NCI-H128 (cell line): ENCODE measurements at regions not wholly inside any gene's neighbourhood (a gene's known extent, or its start where the extent isn't known, plus 50 kb on each side); places are given as distances from the start of the nearest gene placed in this dataset.

Experiments used
- DNase-seq: peaks from one replicate; lab custom pipeline; 2025; ENCODE audit not compliant: unreplicated experiment; lab: John Stamatoyannopoulos, UW

DNA sequence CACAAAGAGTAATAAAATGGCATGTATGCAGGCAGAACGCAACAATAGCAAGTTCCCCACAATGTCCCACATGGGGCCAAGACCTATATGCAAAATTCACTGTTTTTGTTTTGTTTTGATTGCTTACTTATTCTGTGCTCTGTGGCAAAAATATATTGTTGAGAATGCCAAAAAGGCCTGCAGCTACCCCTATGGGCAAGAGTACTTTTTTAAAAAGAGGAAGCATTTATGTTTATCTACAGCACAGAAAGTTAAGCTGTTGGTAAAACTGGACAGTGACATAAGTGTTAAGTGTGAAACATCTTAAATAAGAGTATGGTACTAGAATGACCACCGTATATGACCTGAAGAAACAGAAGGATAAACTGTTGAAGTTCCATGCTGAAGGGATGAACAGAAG, 301.9 kb upstream of the ZC3H12C start:
- DNase-seq = no peak

DNA sequence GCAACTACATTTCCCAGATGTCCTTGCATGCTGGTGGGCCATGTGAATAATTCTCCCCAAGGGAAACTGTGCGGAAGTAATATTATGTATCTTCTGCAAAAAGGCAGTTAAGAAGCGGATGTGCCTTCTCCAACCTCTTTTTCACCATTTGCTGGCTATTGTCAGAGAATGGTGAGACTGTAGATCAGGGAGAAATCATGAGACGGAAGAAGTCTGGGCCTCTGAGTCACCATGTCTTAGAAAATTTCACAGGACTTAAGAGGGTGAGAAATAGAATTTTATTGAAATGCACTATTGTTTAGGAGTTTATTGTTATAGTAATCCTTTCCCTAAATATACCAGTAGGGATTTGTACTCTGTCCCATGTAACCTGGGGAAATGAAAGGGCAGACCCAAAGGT, 298.7 kb upstream of the ZC3H12C start:
- no peak for DNase-seq

DNA sequence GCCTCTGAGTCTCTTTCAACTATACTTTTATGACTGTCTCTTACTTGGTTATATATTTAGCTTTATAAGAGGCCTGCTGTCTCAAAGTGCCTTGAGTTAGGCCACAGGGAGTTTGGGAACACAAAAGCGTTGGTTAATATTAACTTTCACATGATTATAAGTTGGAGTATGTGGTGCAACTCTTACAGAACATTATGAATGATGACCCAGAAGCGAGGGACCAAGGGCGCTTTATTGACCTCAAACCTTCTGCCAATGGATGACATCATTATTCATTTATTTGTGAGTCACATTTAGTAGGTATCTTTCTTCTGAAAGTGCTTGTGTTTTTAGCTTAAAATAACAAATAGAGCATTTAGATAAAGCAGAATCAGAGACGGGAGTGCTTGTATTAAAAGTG, 298.0 kb upstream of the ZC3H12C start:
- DNase-seq = no peak

DNA sequence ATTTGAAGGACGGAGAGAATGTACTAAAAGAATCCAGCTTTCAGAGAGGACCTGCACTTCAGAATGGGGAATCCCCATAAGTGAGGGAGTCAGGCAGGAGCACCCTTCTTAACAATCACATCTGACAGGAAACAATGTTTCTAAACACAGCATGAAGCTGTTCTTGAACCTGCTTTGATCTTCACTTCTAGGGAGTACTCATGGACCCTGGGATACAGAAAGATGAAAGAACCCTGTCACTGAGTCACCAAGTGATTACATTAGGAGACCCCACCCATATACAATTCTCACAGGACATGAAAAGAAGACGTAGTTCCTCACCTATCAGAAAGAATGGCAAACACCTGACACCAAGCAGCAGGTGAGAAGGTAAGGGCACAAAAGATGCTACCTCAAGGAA, 296.9 kb upstream of the ZC3H12C start:
- DNase-seq = no peak

DNA sequence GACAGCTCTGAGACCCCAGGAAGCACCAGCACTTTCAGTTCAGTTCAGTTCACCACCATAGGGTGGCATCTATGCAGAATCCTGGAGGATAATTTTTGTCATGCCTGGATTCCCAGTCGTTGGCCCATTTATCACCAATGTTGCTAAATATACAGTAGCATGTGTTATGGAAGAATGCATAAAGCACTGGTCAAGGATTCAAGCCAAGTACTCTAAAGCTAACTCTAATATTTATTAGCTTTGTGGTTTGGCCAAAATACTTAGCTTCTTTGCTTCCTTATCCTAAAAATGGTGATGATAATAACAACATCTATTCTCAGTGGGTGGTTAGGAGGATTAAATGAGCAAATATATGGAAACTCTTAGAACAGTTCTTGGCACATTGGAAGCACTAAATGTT, 294.7 kb upstream of the ZC3H12C start:
- DNase-seq = no peak

DNA sequence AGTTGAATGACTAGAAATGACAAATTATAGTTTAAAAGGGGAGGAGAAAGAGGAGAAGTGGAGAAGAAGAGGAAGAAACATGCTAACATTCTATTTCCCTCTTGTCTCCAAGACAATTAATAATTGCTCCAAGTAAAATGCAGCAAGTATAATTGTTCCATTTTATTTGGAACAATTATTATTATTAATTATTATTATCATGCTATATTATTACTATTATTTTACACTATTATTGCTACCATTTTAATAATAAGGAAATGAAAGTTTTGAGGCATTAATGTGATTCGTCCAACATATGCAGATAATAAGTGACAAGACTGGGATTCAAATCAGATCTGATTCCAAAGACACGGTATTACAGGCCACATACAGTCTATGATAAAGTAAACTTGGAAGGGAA, 293.6 kb upstream of the ZC3H12C start:
- no peak for DNase-seq

DNA sequence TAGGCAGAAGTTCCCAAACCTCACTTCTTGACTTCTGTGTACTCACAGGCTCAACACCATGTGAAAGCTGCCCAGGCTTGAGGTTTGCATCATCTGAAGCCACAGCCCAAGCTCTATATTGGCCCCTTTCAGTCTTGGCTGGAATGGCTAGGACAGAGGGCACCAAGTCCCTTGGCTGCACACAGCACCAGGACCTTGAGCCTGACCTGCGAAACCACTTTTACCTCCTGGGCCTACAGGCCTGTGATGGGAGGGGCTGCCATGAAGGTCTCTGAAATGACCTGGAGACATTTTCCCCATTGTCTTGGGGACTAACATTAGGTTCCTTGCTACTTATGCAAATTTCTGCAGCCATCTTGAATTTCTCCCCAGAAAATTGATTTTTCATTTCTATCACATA, 288.3 kb upstream of the ZC3H12C start:
- DNase-seq = no peak

DNA sequence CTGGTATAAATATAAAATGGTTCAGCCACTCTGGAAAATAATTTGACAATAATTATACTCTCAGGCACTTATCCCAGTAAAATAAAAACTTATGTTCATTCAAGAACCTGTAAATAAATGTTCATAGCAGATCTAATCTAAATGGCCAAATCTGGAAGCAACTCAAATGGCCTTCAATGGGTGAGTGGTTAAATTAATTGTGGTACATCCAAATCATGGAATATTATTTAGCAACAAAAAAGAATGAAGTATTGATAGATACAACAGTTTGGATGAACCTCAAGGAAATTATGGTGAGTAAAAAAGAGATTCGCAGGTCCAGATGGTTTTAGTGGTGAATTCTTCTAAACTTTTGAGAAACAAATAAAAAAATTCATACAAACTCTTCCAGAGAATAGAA, 287.0 kb upstream of the ZC3H12C start:
- no peak for DNase-seq

DNA sequence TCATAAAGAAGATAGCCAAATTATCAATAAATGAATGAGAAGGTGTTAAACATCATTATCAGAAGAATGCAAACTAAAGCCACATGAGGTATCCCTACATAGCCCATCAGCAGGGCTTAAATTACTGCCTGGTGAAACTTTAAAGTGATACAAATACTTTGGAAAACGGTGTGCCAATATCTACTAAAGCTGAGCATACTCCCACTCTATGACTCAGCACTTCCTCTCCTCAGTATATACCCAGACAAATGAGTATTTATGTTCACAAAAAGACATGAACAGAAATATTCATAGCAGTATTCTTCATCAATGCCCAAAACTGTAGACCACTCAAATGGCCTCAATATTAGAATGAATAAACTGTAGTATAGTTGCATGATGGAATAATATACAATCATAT, 284.6 kb upstream of the ZC3H12C start:
- DNase-seq = no peak

DNA sequence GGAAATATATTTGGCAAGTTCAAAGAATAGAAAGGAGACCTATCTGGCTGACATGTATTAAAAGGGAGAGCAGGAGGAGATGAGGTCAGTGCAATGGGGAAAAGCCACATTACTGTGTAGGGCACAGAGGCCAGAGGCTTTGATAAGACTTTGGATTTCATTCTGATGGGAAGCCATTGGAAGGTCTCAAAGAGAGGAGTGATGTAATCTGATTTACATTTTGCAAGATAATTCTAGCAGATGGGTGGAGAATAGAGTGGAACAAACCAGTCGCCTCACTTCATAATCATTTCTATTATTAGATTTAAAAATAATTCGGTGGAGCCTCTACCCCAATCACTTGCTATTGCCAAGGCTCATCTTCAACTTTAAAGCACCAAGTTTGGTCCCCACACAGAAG, 278.4 kb upstream of the ZC3H12C start:
- no peak for DNase-seq

DNA sequence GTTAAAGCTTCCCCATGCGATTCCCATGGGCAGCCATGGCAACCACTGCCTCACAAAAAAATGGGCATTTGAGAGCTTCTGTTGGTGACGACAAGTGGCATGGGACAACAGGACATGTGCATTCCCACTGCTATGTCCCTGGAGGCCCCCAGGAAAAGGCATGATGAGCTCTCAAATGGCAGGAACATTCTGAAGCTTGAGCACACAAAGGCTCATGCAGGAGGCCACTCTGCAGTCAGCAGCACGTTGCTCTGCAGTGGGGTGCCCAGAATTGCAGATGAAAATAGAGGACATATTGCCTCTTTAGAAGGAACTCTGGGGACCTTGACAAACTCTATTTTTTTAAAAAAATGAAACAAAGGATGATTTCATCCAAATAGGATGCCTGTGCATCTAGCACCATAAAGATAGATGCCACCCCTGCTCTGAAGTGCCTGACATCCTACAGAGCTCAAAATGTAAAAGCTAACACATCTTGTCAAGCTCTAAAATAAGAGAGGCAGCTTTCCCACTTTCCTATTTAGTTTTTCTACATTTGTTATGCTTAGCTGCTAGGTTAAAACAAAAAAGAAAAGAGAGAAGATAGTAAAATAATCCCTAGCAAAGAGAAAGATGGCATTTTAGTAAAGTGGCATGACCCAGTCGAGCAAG, 277.6 kb upstream of the ZC3H12C start:
- DNase-seq = no peak

DNA sequence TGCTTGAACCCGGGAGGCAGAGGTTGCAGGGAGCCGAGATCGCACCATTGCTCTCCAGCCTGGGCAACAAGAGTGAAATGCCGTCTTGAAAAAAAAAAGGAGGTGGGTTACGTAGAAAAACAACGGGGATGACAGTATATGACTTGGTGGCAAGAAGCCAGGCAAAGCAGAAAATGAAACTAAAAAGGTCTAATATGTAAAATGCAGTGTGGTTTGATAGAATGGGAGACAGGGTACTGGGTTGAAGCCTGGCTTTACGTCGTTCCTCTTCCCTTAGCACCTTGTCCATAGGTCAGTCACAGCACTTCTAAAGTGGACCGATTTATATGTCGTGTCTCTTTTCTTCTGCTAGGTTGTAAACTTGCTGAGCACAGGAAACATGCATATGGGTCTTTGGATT, 274.9 kb upstream of the ZC3H12C start:
- DNase-seq = no peak

DNA sequence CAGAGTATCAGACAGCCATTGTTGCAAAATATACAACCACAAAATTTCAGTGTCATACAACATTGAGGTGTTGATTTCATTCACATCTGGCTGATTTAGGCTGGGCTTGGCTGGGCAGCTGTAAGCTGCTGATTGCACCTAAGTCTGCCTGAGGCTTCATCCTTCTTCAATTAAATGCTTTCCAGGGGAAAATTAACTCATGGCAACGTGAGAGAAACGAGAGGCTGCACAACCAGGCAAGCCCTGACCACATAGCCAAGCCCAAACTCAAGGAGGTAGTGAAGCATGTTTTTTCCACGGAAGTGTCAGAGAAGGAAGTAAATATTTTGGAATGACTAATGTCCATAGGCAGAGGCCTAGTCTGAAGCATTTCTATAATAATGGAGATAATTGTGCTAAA, 273.8 kb upstream of the ZC3H12C start:
- DNase-seq = no peak

DNA sequence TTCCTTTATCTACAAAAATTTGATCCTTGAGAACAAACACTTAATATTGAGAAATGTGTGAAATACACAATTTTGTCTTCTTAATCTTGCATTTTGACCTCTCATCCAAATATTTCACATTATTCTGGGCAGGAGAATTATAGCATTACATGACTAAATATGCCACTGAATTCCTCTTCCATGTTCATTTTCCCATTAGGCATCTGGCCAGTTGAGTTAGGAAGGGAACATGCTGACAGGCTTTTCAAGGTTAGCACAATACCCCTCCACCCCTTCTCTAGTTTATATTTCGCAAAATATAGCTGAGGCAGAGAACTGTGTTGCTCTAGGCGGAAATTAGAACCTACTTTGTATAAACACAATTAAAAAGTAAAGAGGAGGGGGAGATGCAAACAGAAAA, 271.7 kb upstream of the ZC3H12C start:
- no peak for DNase-seq

DNA sequence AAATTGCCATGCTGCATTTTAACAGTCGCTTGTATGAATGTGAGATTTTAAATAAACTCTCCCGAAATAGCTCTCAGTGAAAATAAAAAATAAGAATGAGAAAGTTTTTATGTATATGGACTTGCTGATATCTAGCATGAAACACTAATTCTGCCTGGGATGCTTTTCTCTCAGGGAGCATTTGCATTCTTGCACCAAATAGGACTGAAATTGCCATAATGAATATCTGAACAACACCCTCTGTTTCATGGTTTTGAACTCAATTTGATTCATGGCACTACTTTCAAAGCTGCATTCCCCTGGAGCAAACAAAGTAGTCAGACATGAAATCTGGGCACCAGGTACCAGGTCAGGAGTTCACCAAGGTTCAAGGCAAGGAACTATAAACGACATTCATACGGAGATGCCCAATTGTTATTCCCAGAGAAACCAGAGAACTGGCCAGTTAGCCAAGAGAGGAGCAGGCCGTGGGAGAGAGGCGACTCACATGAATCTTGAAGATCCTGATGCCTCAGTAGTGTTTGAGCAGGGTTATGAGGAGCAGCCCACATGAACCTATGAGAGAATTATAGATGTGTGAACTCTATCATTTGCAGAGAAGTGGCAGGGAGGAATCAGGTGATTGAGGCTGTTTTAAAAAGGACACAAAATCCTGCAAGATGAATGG, 270.6 kb upstream of the ZC3H12C start:
- DNase-seq = no peak

DNA sequence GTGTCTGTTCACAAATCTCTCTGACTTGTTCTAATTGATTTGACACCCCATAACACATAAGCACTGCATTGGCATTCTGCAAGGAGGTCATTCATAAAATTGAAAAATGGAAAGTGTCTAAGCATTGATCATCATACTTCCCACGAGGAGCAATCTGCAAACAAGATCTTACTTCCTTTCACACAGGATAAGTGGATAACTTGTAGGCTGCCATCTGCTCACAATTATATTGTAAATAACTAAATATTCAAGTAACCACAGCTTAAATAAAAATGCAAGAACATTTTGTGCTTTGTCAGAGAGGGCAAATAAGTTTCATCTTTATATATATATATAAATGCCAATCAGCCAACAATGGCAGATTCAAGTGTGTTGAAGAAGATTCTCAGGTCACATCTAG, 264.8 kb upstream of the ZC3H12C start:
- no peak for DNase-seq

DNA sequence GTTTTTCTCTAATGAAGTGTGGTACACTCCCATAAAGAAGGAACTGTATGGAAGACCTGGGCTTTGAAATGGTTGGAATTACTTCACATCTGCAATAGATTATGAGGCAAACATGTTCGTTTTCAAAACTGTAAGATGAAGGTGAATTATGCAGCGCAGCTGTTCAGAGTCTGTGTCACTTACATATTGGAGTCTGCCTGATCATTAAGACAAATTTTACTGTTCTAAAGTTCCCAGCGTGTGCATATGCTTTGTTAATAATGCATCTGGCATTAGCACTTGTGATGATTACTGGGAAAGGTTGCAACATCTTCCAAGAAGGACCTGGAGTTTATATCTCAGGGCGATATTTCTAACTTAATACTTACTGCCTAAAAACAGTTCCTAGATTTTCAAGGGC, 255.2 kb upstream of the ZC3H12C start:
- no peak for DNase-seq

DNA sequence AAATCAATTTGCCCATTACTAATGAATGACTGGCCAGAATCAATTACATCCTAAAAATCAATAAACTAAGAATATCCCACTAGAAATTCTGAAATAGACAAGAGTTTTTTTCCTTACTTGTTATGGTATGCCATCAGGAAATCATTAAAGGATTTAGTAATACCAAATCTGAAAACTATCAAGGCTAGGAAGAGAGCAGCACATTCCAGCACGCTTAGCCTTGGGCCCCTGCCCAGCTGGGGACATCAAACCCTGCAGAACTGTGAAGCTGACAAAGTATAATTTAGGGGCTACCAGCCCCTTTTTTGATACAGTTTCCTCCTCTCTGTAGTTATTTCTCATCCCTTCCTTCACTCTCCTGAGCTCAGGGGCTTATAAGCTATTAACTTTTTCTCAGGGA, 247.8 kb upstream of the ZC3H12C start:
- DNase-seq = no peak

DNA sequence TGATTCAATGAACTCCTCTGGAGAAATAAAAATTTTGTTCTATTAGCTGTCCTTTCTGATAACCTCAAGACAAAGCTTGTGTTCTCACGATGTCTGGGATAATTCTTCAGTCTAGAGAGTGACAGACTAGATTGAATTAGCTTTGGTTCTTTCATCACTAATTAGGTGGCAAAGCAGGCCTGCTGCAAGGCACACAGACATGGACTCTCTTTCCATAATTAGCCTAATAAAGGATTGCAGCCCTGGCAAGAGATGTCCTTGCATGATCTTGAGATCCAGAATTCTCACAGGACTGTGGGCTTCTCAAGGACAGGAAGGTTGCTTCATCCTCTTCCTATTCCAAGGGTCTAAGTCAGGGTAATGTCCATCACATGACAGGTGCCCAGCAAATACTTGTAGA, 245.6 kb upstream of the ZC3H12C start:
- no peak for DNase-seq

DNA sequence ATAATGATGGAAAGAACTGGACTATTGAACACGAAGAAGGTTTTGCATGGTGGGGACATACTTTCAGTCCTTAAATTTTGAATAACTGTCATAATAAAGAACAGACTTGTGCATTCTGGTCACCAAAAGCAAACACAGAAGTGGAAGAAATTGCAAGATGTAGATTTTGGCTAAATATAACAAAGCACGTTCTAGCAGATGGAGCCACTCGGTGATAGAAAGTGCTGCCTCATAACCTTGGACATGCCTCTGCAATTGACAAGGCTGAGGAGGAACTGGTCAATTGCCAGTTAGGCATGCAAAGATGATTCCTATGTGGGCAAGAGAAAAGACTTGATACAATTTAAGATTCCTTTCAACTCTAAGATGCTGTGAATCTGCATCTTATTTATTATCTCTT, 244.1 kb upstream of the ZC3H12C start:
- no peak for DNase-seq

DNA sequence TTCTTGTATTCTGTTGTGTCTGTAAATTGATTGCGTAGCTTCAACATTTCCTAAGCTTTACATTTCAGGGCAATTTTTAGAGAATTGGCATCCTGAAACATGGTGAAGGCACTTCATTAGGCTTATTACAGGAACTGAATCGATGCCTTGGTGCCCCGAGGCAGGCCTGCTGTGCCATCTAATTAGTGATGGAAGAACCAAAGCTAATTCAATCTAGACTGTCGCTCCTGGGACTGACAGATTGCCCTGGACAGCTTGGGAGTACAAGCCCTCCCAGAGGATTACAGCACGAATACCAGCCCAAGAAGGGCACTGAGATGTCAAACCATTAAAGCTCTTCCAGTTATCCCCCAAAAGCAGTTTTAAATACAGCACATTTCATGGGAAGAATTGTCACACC, 243.2 kb upstream of the ZC3H12C start:
- no peak for DNase-seq

DNA sequence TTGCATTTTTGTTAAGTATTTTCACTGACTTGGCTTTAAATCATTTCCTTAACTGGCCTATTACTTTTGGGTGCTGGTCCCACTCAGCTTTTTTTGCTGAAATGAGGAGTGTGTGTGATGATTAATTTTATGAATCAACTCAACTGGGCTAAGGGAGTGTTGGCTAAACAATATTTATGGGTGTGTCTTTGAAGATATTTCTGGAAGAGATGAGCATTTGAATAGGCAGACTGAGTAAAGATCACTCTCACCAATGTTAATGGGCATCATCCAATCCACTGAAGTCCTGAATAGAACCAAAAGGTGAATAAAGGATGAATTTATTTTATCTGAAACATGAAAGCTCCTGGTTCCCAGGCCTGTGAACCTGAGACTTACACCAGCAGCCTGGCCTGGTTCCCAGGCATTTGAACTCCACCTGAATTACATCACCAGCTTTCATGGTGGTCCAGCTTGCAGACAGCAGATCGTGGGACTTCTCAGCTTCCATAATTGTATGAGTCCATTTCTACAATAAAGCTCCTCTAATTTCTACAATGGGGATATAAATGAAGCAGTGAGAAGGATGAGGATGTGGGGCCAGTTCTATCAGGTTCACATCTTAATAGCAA, 241.3 kb upstream of the ZC3H12C start:
- no peak for DNase-seq
